ENCODE measurements at regions not wholly inside any gene's neighbourhood (a gene's known extent, or its start where the extent isn't known, plus 50 kb on each side); places are given as distances from the start of the nearest gene placed in this dataset.
A peak's percentile ranks its signal among the peaks of the same experiment; 100 is the strongest.

DNA sequence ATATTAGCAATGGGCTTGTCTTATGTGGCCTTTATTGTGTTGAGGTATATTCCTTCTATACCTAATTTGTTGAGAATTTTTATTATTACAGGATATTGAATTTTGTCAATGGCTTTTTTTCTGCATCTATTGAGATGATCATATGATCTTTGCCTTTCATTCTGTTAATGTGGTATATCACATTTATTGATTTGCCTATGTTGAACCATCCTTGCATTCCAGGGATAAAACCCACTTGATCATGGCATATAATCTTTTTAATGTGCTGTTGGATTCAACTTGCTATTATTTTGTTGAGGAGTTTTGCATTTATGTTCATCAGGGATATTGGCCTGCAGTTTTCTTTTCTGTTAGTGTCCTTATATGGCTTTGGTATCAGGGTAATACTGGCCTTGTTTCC is 91.8 kb upstream of the KLF14 start:
- peaks cover 9% of the 10 kb centered on the region for H3K36me3 Mint-ChIP-seq (ENCODE audit: insufficient read depth, unreplicated experiment)
- CTCF ChIA-PET = interaction anchor here (0.6 kb wide), 1 partner anchor 170 kb away, joined by 3 read pairs; no protein-coding TSS in a partner anchor
- no peak for DNase-seq (ENCODE audit: unreplicated experiment)
- no peak overlapping the region for H3K4me3 Mint-ChIP-seq (ENCODE audit: unreplicated experiment)
- no peak overlapping the region for H3K27ac Mint-ChIP-seq (ENCODE audit: low read depth, unreplicated experiment)
- H3K4me1 Mint-ChIP-seq (ENCODE audit: insufficient read depth, unreplicated experiment) = no peaks in the 10 kb centered on the region
- no peaks in the 10 kb centered on the region for H3K27me3 Mint-ChIP-seq (ENCODE audit: insufficient read depth, unreplicated experiment)
- H3K9me3 Mint-ChIP-seq (ENCODE audit: unreplicated experiment) = peaks cover 10% of the 10 kb centered on the region
- POLR2A ChIA-PET = no interaction called here
- TF ChIP-seq, protein P1, sequence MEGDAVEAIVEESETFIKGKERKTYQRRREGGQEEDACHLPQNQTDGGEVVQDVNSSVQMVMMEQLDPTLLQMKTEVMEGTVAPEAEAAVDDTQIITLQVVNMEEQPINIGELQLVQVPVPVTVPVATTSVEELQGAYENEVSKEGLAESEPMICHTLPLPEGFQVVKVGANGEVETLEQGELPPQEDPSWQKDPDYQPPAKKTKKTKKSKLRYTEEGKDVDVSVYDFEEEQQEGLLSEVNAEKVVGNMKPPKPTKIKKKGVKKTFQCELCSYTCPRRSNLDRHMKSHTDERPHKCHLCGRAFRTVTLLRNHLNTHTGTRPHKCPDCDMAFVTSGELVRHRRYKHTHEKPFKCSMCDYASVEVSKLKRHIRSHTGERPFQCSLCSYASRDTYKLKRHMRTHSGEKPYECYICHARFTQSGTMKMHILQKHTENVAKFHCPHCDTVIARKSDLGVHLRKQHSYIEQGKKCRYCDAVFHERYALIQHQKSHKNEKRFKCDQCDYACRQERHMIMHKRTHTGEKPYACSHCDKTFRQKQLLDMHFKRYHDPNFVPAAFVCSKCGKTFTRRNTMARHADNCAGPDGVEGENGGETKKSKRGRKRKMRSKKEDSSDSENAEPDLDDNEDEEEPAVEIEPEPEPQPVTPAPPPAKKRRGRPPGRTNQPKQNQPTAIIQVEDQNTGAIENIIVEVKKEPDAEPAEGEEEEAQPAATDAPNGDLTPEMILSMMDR (IDR thresholded peaks at IDR 0.05; ENCODE audit: unreplicated experiment) = no peak
- intact Hi-C loops (cut with micrococcal nuclease) = no loop called here
- no TSS peak for BruUV-seq (replicated peaks)

DNA sequence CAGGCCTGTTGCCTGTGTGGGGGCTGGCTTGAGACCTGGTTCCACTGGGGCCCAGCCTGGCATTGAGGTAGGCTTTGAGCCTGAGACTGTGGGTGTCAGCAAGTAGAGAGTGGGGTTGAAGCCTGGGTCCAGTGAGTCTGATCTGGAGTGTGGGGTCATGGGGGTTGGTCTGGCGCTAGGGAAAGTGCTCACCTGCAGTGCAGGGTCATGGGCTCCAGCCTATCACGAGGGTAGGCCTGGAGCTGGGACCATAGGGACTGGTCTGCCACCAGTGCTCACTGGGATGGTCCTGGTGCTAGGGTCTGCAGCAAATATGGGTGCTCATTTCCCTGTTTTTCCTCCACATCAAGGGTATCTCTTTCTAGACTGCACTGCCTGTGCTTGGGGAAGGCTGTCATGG is 95.4 kb upstream of the KLF14 start:
- intact Hi-C loops (cut with micrococcal nuclease) = no loop called here
- no peak for DNase-seq (ENCODE audit: unreplicated experiment)
- Mint-ChIP-seq H3K9me3 (ENCODE audit: unreplicated experiment) (peaks cover 10% of the 10 kb centered on the region), H3K4me3 (ENCODE audit: unreplicated experiment) (no peak overlapping the region), H3K4me1 (ENCODE audit: insufficient read depth, unreplicated experiment) (no peaks in the 10 kb centered on the region), H3K36me3 (ENCODE audit: insufficient read depth, unreplicated experiment) (peaks cover 9% of the 10 kb centered on the region), H3K27ac (ENCODE audit: low read depth, unreplicated experiment) (no peak overlapping the region), H3K27me3 (ENCODE audit: insufficient read depth, unreplicated experiment) (no peaks in the 10 kb centered on the region)
- POLR2A ChIA-PET = no interaction called here
- TF ChIP-seq, protein P1 (IDR thresholded peaks at IDR 0.05; ENCODE audit: unreplicated experiment) = no peak
- CTCF ChIA-PET = interaction anchor here (0.7 kb wide), 1 partner anchor 16 kb away, joined by 3 read pairs; no protein-coding TSS in a partner anchor
- BruUV-seq (replicated peaks) = no TSS peak

DNA sequence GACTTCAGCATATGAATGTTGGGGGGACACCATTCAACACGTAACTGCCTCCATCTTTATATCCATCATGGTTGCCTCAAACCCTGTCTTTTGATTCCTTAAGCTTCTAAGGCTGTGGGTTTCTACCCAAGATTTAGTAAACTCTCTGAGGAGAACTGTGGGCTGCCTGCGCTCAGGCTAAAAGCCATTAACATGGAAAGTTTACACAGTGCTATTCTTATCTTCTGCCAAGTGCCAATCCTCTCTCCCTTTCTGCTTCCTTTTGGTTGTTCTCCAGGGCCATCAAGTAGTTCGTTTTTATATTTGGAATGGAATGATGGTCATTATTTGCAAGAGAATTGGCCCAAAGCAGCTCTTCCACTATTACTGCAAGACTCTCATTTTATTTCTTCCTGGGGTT is 97.3 kb upstream of the KLF14 start:
- no peak for DNase-seq (ENCODE audit: unreplicated experiment)
- BruUV-seq (replicated peaks) = no TSS peak
- TF ChIP-seq, protein P1 (IDR thresholded peaks at IDR 0.05; ENCODE audit: unreplicated experiment) = no peak
- intact Hi-C loops (cut with micrococcal nuclease) = loop anchor here (5.0 kb wide), 2 partner anchors 134 to 794 kb away; no protein-coding TSS in a partner anchor
- peaks cover 6% of the 10 kb centered on the region for H3K4me1 Mint-ChIP-seq (ENCODE audit: insufficient read depth, unreplicated experiment)
- H3K9me3 Mint-ChIP-seq (ENCODE audit: unreplicated experiment) = peaks cover 10% of the 10 kb centered on the region
- H3K4me3 Mint-ChIP-seq (ENCODE audit: unreplicated experiment) = no peak overlapping the region
- no peaks in the 10 kb centered on the region for H3K27me3 Mint-ChIP-seq (ENCODE audit: insufficient read depth, unreplicated experiment)
- POLR2A ChIA-PET = interaction anchor here (1.5 kb wide), 1 partner anchor 19 kb away, joined by 3 read pairs; no protein-coding TSS in a partner anchor
- peaks cover 9% of the 10 kb centered on the region for H3K36me3 Mint-ChIP-seq (ENCODE audit: insufficient read depth, unreplicated experiment)
- CTCF ChIA-PET = interaction anchor here (0.6 to 1.5 kb wide), 5 partner anchors 22 to 766 kb away, joined by 3 to 6 read pairs (median 3); no protein-coding TSS in a partner anchor
- H3K27ac Mint-ChIP-seq (ENCODE audit: low read depth, unreplicated experiment) = no peak overlapping the region

DNA sequence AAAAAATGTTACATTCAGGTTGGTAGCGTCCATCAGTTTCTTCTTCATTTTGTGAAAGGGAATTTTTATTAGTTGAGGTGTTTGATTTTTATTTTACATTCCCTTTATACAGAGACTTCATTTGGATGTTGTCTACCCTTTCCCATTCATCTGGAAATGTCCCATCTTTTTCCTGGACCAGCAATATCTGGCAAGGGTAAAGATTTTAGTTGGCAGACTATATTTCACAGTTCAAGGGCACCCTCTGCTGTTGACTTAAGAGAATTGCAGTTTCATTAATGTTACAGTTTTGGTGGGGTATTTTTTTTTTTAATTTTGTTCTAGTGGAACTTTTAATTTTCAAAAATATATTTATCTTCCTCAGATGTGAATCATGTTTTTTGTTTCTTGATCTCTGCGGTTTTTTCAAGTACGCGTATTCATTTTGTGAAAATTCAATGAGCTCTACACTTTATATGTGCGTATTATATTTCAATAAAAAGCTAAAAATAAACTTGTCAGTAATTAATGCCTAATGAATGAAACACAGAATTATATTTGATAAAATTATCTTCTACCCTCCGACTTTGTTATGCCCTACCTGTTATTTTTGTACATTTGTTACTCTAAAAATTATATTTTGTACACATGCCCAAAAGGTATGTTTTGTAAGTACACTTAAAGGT is 97.9 kb upstream of the KLF14 start:
- Mint-ChIP-seq H3K27me3 (ENCODE audit: insufficient read depth, unreplicated experiment) (no peaks in the 10 kb centered on the region), H3K27ac (ENCODE audit: low read depth, unreplicated experiment) (no peak overlapping the region), H3K9me3 (ENCODE audit: unreplicated experiment) (peaks cover 7% of the 10 kb centered on the region), H3K36me3 (ENCODE audit: insufficient read depth, unreplicated experiment) (peaks cover 9% of the 10 kb centered on the region), H3K4me1 (ENCODE audit: insufficient read depth, unreplicated experiment) (peaks cover 6% of the 10 kb centered on the region), H3K4me3 (ENCODE audit: unreplicated experiment) (no peak overlapping the region)
- ChIA-PET POLR2A (interaction anchor here (1.2 to 1.3 kb wide), 2 partner anchors 71 to 762 kb away, joined by 3 to 4 read pairs; partner anchors contain the start of gene KLHDC10), CTCF (interaction anchor here (0.6 to 2.5 kb wide), 23 partner anchors 8 to 1262 kb away, joined by 3 to 13 read pairs (median 3); partner anchors contain the start of gene TSGA13)
- intact Hi-C loops (cut with micrococcal nuclease) = loop anchor here (2.0 to 5.0 kb wide), 3 partner anchors 135 to 795 kb away; no protein-coding TSS in a partner anchor
- TF ChIP-seq, protein P1 (IDR thresholded peaks at IDR 0.05; ENCODE audit: unreplicated experiment) = peak; percentile 76
- BruUV-seq (replicated peaks) = no TSS peak
- peak; percentile 63 for DNase-seq (ENCODE audit: unreplicated experiment)
